Tibial nerve (tissue), 4 donors: ENCODE measurements at regions not wholly inside any gene's neighbourhood (a gene's known extent, or its start where the extent isn't known, plus 50 kb on each side); places are given as distances from the start of the nearest gene placed in this dataset.

Source experiments
- DNase-seq, 2 donors: peaks; one replicate each; pipeline ENCODE4 v3.0.0-alpha.2; 2019; ENCODE audit warnings: low spot score in 2 of 2
- H3K27ac ChIP-seq, 4 donors: fragments of 200-600 bp; sonication (generic) in 3 of 4; one replicate each; pipeline ENCODE4 v1.5.1; 2017 to 2019; ENCODE audit warnings: mild to moderate bottlenecking in 1 of 4
- H3K27me3 ChIP-seq, 2 donors: fragments of 200-600 bp; sonication (generic) in 1 of 2; one replicate each; pipeline versions ENCODE4 v1.5.1 to v1.6.0; 2017 to 2019
- H3K36me3 ChIP-seq, 3 donors: fragments of 200-600 bp; sonication (generic); one replicate each; pipeline ENCODE4 v1.5.1; 2018 to 2019
- H3K4me1 ChIP-seq, 4 donors: fragments of 200-600 bp; sonication (generic) in 3 of 4; one replicate each; pipeline ENCODE4 v1.5.1; 2017 to 2019
- H3K4me3 ChIP-seq, 4 donors: fragments of 200-600 bp; sonication (generic) in 3 of 4; one replicate each; pipeline ENCODE4 v1.5.1; 2017 to 2019; ENCODE audit warnings: mild to moderate bottlenecking in 1 of 4, moderate library complexity in 1 of 4
- H3K9me3 ChIP-seq, 4 donors: fragments of 200-600 bp; sonication (generic) in 3 of 4; one replicate each; pipeline ENCODE4 v1.5.1; 2017 to 2019
- EP300 ChIP-seq, 2 donors: sonication (generic); formaldehyde crosslinking; IDR thresholded peaks; one replicate each; pipeline ENCODE4 v1.6.1; 2017; ENCODE audit warnings: antibody characterized with exemption in 2 of 2, mild to moderate bottlenecking in 1 of 2
- POLR2A ChIP-seq, 2 donors: fragments of 450-650 bp; IDR thresholded peaks; one replicate each; pipeline ENCODE4 v1.6.1; 2017; ENCODE audit warnings: antibody characterized with exemption in 2 of 2, mild to moderate bottlenecking in 2 of 2, moderate library complexity in 2 of 2
- WGBS, 2 donors: methylation state at CpG; one replicate each; pipeline ENCODE4 v1.1.5; 2018; 5-methylcytosine and 5-hydroxymethylcytosine counted together
- TF ChIP-seq, protein P1 (sequence below), 5 experiments: fragments of 200-600 bp in 3 of 5; fragments of 450-650 bp in 2 of 5; sonication (generic) in 3 of 5; IDR thresholded peaks; one replicate each; pipeline ENCODE4 v1.5.1; 2016 to 2019; ENCODE audit warnings: antibody characterized with exemption in 5 of 5, mild to moderate bottlenecking in 3 of 5, moderate library complexity in 2 of 5

DNA sequence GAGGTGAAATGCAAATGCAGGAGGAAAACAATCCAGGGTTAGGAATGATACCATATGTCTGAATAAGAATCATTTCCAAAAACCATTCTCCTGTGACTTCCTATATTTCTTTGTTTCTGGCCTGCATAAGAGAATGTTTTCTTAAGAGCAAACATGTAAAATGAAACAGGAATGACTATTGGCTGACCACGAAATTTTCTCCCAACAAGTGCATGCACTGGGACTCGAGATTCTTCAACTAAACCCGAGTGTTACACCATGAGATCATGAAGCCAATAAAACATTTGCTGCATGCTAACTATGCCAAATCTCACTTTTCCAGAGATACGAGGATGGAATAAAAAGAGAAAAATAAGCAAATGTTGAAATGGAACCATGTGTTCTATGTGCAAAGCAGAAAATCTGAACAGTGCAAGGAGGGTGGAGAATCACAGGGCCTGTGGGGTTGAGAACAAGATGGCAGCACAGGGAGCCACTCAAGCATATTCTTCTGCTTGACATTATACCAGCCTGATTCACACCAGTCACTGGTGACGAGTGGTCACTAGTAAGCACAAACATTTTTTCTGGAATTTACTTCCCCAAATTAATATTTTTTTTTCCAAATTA lies 212.2 kb upstream of the FOXA2 start:
- no peaks in the 10 kb centered on the region for H3K27me3 ChIP-seq
- WGBS, 2 donors, result 47 to 49% methylated on average over 5 of the region's 5 CpGs
- DNase-seq, result no peak
- H3K36me3 ChIP-seq, result no peaks in the 10 kb centered on the region
- no peaks in the 10 kb centered on the region for H3K9me3 ChIP-seq
- peak overlapping the region in 2 of 4 donors; percentile 61 to 72 for H3K27ac ChIP-seq
- no peak overlapping the region for H3K4me3 ChIP-seq
- TF ChIP-seq, protein P1, sequence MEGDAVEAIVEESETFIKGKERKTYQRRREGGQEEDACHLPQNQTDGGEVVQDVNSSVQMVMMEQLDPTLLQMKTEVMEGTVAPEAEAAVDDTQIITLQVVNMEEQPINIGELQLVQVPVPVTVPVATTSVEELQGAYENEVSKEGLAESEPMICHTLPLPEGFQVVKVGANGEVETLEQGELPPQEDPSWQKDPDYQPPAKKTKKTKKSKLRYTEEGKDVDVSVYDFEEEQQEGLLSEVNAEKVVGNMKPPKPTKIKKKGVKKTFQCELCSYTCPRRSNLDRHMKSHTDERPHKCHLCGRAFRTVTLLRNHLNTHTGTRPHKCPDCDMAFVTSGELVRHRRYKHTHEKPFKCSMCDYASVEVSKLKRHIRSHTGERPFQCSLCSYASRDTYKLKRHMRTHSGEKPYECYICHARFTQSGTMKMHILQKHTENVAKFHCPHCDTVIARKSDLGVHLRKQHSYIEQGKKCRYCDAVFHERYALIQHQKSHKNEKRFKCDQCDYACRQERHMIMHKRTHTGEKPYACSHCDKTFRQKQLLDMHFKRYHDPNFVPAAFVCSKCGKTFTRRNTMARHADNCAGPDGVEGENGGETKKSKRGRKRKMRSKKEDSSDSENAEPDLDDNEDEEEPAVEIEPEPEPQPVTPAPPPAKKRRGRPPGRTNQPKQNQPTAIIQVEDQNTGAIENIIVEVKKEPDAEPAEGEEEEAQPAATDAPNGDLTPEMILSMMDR (IDR thresholded peaks at IDR 0.05), result no peak
- TF ChIP-seq EP300 (IDR thresholded peaks at IDR 0.05), result no peak
- TF ChIP-seq POLR2A (IDR thresholded peaks at IDR 0.05), result no peak
- H3K4me1 ChIP-seq, result peaks cover 0 to 41% (median 3%) of the 10 kb centered on the region in 4 donors

DNA sequence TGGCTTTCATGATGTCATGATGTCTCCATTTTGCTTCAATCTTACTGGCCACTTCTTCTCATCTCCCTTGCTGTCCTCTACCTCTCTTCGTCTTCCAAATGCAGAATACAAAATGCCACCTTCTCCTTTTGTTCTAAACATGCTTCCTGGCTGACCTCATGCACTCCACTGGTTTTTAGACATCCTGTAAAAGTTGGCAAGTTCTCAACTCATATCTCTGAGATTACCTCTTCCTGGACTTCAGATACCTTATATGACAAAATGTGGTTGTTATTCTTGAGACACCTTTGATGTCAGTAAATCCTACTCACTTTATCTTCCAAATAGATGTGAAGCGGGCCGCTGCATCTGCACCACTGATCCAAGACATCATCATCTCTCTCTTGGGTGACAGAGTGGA lies 212.7 kb upstream of the FOXA2 start:
- no peak for DNase-seq
- WGBS, 2 donors, result 90 to 94% methylated on average over 3 of the region's 3 CpGs
- TF ChIP-seq EP300 (IDR thresholded peaks at IDR 0.05) (no peak), POLR2A (IDR thresholded peaks at IDR 0.05) (no peak)
- TF ChIP-seq, protein P1 (IDR thresholded peaks at IDR 0.05), result no peak
- no peak overlapping the region for H3K4me3 ChIP-seq
- no peaks in the 10 kb centered on the region for H3K27me3 ChIP-seq
- H3K27ac ChIP-seq, result peak overlapping the region in 2 of 4 donors; percentile 56 to 72
- no peaks in the 10 kb centered on the region for H3K9me3 ChIP-seq
- no peaks in the 10 kb centered on the region for H3K36me3 ChIP-seq
- H3K4me1 ChIP-seq, result peaks cover 0 to 41% (median 3%) of the 10 kb centered on the region in 4 donors

DNA sequence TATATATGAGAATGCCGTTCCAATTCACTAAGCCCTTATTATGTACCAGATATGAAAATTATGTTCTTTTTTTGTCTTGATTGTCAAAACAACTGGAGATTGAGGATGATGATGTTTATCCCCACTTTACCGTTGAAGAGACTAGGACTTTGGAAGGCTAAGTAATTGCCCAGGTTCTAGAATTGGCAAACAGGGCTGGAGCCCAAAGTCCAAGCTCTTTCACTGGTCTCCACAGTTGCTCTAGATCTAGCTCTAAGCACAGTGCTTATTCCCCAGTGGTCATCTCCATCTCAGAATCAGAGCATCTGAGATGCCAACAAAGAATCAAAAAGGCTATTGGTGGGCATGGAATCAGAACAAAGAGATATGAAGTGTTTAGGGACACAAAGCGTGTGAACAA lies 215.3 kb upstream of the FOXA2 start:
- WGBS, 2 donors, result 87 to 90% methylated on average over 3 of the region's 3 CpGs
- no peak for DNase-seq
- Histone ChIP-seq H3K27ac (no peak overlapping the region), H3K9me3 (no peaks in the 10 kb centered on the region), H3K4me1 (peaks cover 0 to 33% (median 3%) of the 10 kb centered on the region in 4 donors), H3K27me3 (no peaks in the 10 kb centered on the region), H3K4me3 (no peak overlapping the region), H3K36me3 (no peaks in the 10 kb centered on the region)
- TF ChIP-seq POLR2A (IDR thresholded peaks at IDR 0.05), result no peak
- TF ChIP-seq EP300 (IDR thresholded peaks at IDR 0.05), result no peak
- TF ChIP-seq, protein P1 (IDR thresholded peaks at IDR 0.05), result no peak

DNA sequence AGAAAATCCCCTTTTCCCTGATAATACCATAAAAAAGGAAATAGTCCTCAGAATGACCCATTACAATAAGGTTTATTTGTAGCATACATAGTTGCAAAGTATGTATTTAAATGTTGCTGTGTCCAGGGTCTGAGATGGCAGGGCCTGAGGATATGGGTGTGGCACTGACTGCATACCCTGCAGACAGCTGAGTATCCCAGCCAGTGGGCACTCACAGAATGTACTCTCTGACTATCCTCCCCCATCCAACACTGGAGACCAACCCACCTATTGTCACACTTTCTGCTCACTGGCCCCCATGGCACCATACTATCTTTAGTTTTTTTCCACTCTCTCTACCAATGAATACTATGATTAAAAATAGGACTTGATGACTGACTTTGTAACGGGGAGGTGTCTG lies 215.8 kb upstream of the FOXA2 start:
- no peak overlapping the region for H3K27ac ChIP-seq
- DNase-seq, result no peak
- peaks cover 0 to 28% (median 3%) of the 10 kb centered on the region in 4 donors for H3K4me1 ChIP-seq
- no peaks in the 10 kb centered on the region for H3K36me3 ChIP-seq
- H3K4me3 ChIP-seq, result no peak overlapping the region
- no peaks in the 10 kb centered on the region for H3K9me3 ChIP-seq
- H3K27me3 ChIP-seq, result no peaks in the 10 kb centered on the region
- TF ChIP-seq, protein P1 (IDR thresholded peaks at IDR 0.05), result no peak
- no peak for TF ChIP-seq EP300 (IDR thresholded peaks at IDR 0.05)
- no peak for TF ChIP-seq POLR2A (IDR thresholded peaks at IDR 0.05)
- 38 to 64% methylated on average over 1 of the region's 1 CpG for WGBS, 2 donors

DNA sequence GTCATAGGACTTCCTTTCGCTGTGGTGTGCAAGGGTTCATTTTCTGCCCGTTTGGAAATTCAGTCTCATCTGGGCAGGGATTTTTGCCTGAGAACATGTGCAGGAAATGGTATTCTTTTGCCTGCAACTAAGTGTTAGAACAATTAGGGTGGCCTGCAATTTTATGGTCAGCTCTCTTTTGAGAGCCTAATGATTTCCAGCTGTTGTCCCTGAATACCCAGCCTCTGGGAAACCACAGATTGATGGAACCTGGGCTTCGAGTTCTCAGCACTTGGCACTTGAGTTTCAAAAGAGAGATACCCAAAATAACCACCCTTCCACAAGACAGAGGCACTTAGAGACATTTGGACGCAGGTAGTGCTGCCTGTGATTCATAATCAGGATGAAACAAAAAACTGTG lies 217.2 kb upstream of the FOXA2 start:
- H3K4me1 ChIP-seq, result peaks cover 0 to 14% (median 0%) of the 10 kb centered on the region in 4 donors
- no peaks in the 10 kb centered on the region for H3K9me3 ChIP-seq
- H3K36me3 ChIP-seq, result no peaks in the 10 kb centered on the region
- 25 to 34% methylated on average over 4 of the region's 4 CpGs for WGBS, 2 donors
- H3K27ac ChIP-seq, result no peak overlapping the region
- TF ChIP-seq EP300 (IDR thresholded peaks at IDR 0.05) (no peak), POLR2A (IDR thresholded peaks at IDR 0.05) (no peak)
- TF ChIP-seq, protein P1 (IDR thresholded peaks at IDR 0.05), result no peak
- no peak overlapping the region for H3K4me3 ChIP-seq
- H3K27me3 ChIP-seq, result no peaks in the 10 kb centered on the region
- no peak for DNase-seq
